ENCODE measurements at regions not wholly inside any gene's neighbourhood (a gene's known extent, or its start where the extent isn't known, plus 50 kb on each side); places are given as distances from the start of the nearest gene placed in this dataset.

- Histone ChIP-seq H2BK20ac (ENCODE audit: low read depth, low read length, poor library complexity, severe bottlenecking) (no peak overlapping the region), H3K4me1 (ENCODE audit: insufficient read depth, low read length) (no peaks in the 10 kb centered on the region), H2BK5ac (ENCODE audit: insufficient read length, low read length) (no peak overlapping the region), H2BK15ac (ENCODE audit: low read depth, low read length) (no peak overlapping the region), H4K8ac (replicated peaks; ENCODE audit: insufficient read length, low read depth, low read length) (no peak overlapping the region), H2BK120ac (ENCODE audit: low read depth, low read length, poor library complexity, severe bottlenecking) (no peak overlapping the region), H3K18ac (ENCODE audit: insufficient read length, low read depth, low read length) (no peak overlapping the region), H2AK5ac (ENCODE audit: insufficient read length, low read length) (no peak overlapping the region), H3K79me2 (ENCODE audit: insufficient read depth, low read length) (no peaks in the 10 kb centered on the region), H3K9ac (ENCODE audit: extremely low read depth, insufficient read length, low read length) (no peak overlapping the region), H3K9me3 (ENCODE audit: control insufficient read depth, low read depth, low read length) (no peaks in the 10 kb centered on the region), H3K23me2 (ENCODE audit: insufficient read length, low read depth, low read length, poor library complexity, severe bottlenecking) (no peaks in the 10 kb centered on the region), H3T11ph (ENCODE audit: low read length) (no peak overlapping the region), H4K91ac (ENCODE audit: insufficient read length, low read depth, low read length) (no peak overlapping the region), H3K79me1 (ENCODE audit: insufficient read depth, low read depth, low read length, poor library complexity, severe bottlenecking) (no peaks in the 10 kb centered on the region), H3K27ac (ENCODE audit: insufficient read length, low read depth, low read length) (no peak overlapping the region), H3K4ac (ENCODE audit: low read depth, low read length) (no peak overlapping the region), H4K20me1 (ENCODE audit: control insufficient read depth, insufficient read depth, insufficient read length) (no peaks in the 10 kb centered on the region), H3K23ac (ENCODE audit: insufficient read length, low read depth, low read length) (no peak overlapping the region), H2BK12ac (ENCODE audit: insufficient read length, low read depth, low read length) (no peak overlapping the region), H3K27me3 (ENCODE audit: insufficient read depth, low read length) (no peaks in the 10 kb centered on the region), H2AFZ (ENCODE audit: low read length) (no peak overlapping the region), H3K14ac (ENCODE audit: insufficient read depth, low read length) (no peak overlapping the region), H3K56ac (ENCODE audit: insufficient read length, low read depth, low read length) (no peak overlapping the region), H3K4me2 (ENCODE audit: insufficient read depth, insufficient read length, low read length) (no peak overlapping the region), H4K5ac (ENCODE audit: insufficient read length, low read depth, low read length) (no peak overlapping the region)
- Mint-ChIP-seq H3K36me3 (ENCODE audit: insufficient read depth in 1 of 3, low read depth in 3 of 3) (no peaks in the 10 kb centered on the region), H3K4me1 (no peaks in the 10 kb centered on the region), H3K27me3 (ENCODE audit: low read depth) (no peaks in the 10 kb centered on the region), H3K27ac (peak overlapping the region in 1 of 3 experiments; percentile 35; a peak in 1 of 7 replicates), H3K4me3 (no peak overlapping the region), H3K9me3 (no peaks in the 10 kb centered on the region; a peak in 1 of 5 replicates)
- no CpG with 5 or more reads among the region's 5 CpGs for WGBS (ENCODE audit: extremely low coverage, insufficient read length, low lambda C conversion rate)
- no peak for TF ChIP-seq CTCF (conservative IDR thresholded peaks at IDR 0.05)
- no peak for DNase-seq
These were observed 298.5 kb upstream of the SLC35B3 start for GRCh38 chr6:8733879-8734278.

Data from H9 (cell line).